Smooth muscle cell (in vitro differentiated cells): ENCODE measurements at regions not wholly inside any gene's neighbourhood (a gene's known extent, or its start where the extent isn't known, plus 50 kb on each side); places are given as distances from the start of the nearest gene placed in this dataset.

ENCODE experiments used
- DNase-seq: peaks from one replicate; lab custom pipeline; 2025; ENCODE audit not compliant: unreplicated experiment; lab: John Stamatoyannopoulos, UW
- H2AFZ ChIP-seq: fragments of 200-600 bp; sonication (generic); 2 replicates; pipeline ENCODE4 v1.6.0; 2016; ENCODE audit warnings: antibody characterized with exemption, low read depth, mild to moderate bottlenecking
- H3F3A ChIP-seq: fragments of 200-600 bp; sonication (generic); 2 replicates; pipeline ENCODE4 v1.6.0; 2017; ENCODE audit warnings: antibody characterized with exemption, low read depth
- H3K27ac ChIP-seq: fragments of 200-600 bp; sonication (generic); 2 replicates; pipeline ENCODE4 v1.5.1; 2016; ENCODE audit warnings: low read depth, mild to moderate bottlenecking
- H3K27me3 ChIP-seq: fragments of 200-600 bp; sonication (generic); 2 replicates; pipeline ENCODE4 v1.6.1; 2016; ENCODE audit warnings: low read depth, mild to moderate bottlenecking
- H3K36me3 ChIP-seq: fragments of 200-600 bp; sonication (generic); 2 replicates; pipeline ENCODE4 v1.5.1; 2016; ENCODE audit warnings: low read depth
- H3K4me1 ChIP-seq: fragments of 200-600 bp; sonication (generic); 2 replicates; pipeline ENCODE4 v1.5.1; 2016; ENCODE audit warnings: low read depth
- H3K4me2 ChIP-seq: fragments of 200-600 bp; sonication (generic); 2 replicates; pipeline ENCODE4 v1.6.0; 2016; ENCODE audit warnings: mild to moderate bottlenecking
- H3K4me3 ChIP-seq: fragments of 200-600 bp; sonication (generic); 2 replicates; pipeline ENCODE4 v1.5.1; 2016; ENCODE audit warnings: mild to moderate bottlenecking
- H3K79me2 ChIP-seq: fragments of 200-600 bp; sonication (generic); 2 replicates; pipeline ENCODE4 v1.6.0; 2016; ENCODE audit warnings: low read depth, mild to moderate bottlenecking
- H3K9ac ChIP-seq: fragments of 200-600 bp; sonication (generic); 2 replicates; pipeline ENCODE4 v1.6.0; 2016; ENCODE audit warnings: low read depth
- H3K9me3 ChIP-seq: fragments of 200-600 bp; sonication (generic); replicated peaks from 2 replicates; pipeline ENCODE4 v1.5.1; 2016; ENCODE audit warnings: low read depth
- H4K20me1 ChIP-seq: fragments of 200-600 bp; sonication (generic); 2 replicates; pipeline ENCODE4 v1.6.0; 2016; ENCODE audit warnings: low read depth
- CTCF ChIP-seq: fragments of 200-600 bp; sonication (generic); IDR thresholded peaks from 2 replicates; pipeline ENCODE4 v1.5.1; 2017; ENCODE audit warnings: borderline replicate concordance, mild to moderate bottlenecking, antibody characterized with exemption; ENCODE audit not compliant: insufficient read depth, poor library complexity, severe bottlenecking
- WGBS: methylation state at CpG from one replicate; pipeline ENCODE4 v1.1.7; 2016; ENCODE audit warnings: low lambda C conversion rate; 5-methylcytosine and 5-hydroxymethylcytosine counted together

GRCh38 chr1:239322369-239322768 lies 64.0 kb upstream of the CHRM3 start:
- Histone ChIP-seq H3K27me3 (no peaks in the 10 kb centered on the region), H3K36me3 (no peaks in the 10 kb centered on the region), H3K79me2 (no peaks in the 10 kb centered on the region), H3K4me2 (no peak overlapping the region), H4K20me1 (no peaks in the 10 kb centered on the region), H2AFZ (no peak overlapping the region), H3K4me1 (no peaks in the 10 kb centered on the region), H3K4me3 (no peak overlapping the region), H3K9ac (no peak overlapping the region), H3K27ac (no peak overlapping the region), H3F3A (no peaks in the 10 kb centered on the region), H3K9me3 (no peaks in the 10 kb centered on the region)
- no peak for TF ChIP-seq CTCF
- DNase-seq: no peak
- 88% methylated on average over 4 of the region's 4 CpGs for WGBS

- no peaks in the 10 kb centered on the region for H3F3A ChIP-seq
- H3K9me3 ChIP-seq: no peaks in the 10 kb centered on the region
- no peak for DNase-seq
- no peak overlapping the region for H3K4me3 ChIP-seq
- no peak overlapping the region for H3K27ac ChIP-seq
- WGBS: 90% methylated on average over 1 of the region's 1 CpG
- H3K4me2 ChIP-seq: no peak overlapping the region
- H3K27me3 ChIP-seq: no peaks in the 10 kb centered on the region
- no peak overlapping the region for H2AFZ ChIP-seq
- H3K4me1 ChIP-seq: no peaks in the 10 kb centered on the region
- H4K20me1 ChIP-seq: no peaks in the 10 kb centered on the region
- H3K36me3 ChIP-seq: no peaks in the 10 kb centered on the region
- no peak overlapping the region for H3K9ac ChIP-seq
- no peak for TF ChIP-seq CTCF
- no peaks in the 10 kb centered on the region for H3K79me2 ChIP-seq
Measured at GRCh38 chr1:239321877-239322276, 64.5 kb upstream of the CHRM3 start.

GRCh38 chr1:239317948-239318347 lies 68.4 kb upstream of the CHRM3 start:
- no peak for TF ChIP-seq CTCF
- H3K27me3 ChIP-seq: no peaks in the 10 kb centered on the region
- no peak overlapping the region for H3K4me2 ChIP-seq
- no peak for DNase-seq
- no peaks in the 10 kb centered on the region for H3F3A ChIP-seq
- no peaks in the 10 kb centered on the region for H3K9me3 ChIP-seq
- H3K27ac ChIP-seq: no peak overlapping the region
- H2AFZ ChIP-seq: no peak overlapping the region
- H4K20me1 ChIP-seq: no peaks in the 10 kb centered on the region
- H3K4me3 ChIP-seq: no peak overlapping the region
- H3K36me3 ChIP-seq: no peaks in the 10 kb centered on the region
- H3K4me1 ChIP-seq: no peaks in the 10 kb centered on the region
- WGBS: 100% methylated on average over 1 of the region's 1 CpG
- H3K9ac ChIP-seq: no peak overlapping the region
- H3K79me2 ChIP-seq: no peaks in the 10 kb centered on the region

GRCh38 chr1:239315631-239316217 lies 70.6 kb upstream of the CHRM3 start:
- H3K4me1 ChIP-seq: no peaks in the 10 kb centered on the region
- peak overlapping the region; percentile 27 for H3K4me3 ChIP-seq
- no peaks in the 10 kb centered on the region for H3K27me3 ChIP-seq
- DNase-seq: no peak
- H3K4me2 ChIP-seq: no peak overlapping the region
- H2AFZ ChIP-seq: no peak overlapping the region
- no peaks in the 10 kb centered on the region for H4K20me1 ChIP-seq
- H3F3A ChIP-seq: no peaks in the 10 kb centered on the region
- no peak for TF ChIP-seq CTCF
- no peaks in the 10 kb centered on the region for H3K36me3 ChIP-seq
- no peaks in the 10 kb centered on the region for H3K79me2 ChIP-seq
- H3K27ac ChIP-seq: no peak overlapping the region
- no peaks in the 10 kb centered on the region for H3K9me3 ChIP-seq
- H3K9ac ChIP-seq: no peak overlapping the region
- 90% methylated on average over 3 of the region's 3 CpGs for WGBS
